ENCODE measurements at regions not wholly inside any gene's neighbourhood (a gene's known extent, or its start where the extent isn't known, plus 50 kb on each side); places are given as distances from the start of the nearest gene placed in this dataset.

DNA sequence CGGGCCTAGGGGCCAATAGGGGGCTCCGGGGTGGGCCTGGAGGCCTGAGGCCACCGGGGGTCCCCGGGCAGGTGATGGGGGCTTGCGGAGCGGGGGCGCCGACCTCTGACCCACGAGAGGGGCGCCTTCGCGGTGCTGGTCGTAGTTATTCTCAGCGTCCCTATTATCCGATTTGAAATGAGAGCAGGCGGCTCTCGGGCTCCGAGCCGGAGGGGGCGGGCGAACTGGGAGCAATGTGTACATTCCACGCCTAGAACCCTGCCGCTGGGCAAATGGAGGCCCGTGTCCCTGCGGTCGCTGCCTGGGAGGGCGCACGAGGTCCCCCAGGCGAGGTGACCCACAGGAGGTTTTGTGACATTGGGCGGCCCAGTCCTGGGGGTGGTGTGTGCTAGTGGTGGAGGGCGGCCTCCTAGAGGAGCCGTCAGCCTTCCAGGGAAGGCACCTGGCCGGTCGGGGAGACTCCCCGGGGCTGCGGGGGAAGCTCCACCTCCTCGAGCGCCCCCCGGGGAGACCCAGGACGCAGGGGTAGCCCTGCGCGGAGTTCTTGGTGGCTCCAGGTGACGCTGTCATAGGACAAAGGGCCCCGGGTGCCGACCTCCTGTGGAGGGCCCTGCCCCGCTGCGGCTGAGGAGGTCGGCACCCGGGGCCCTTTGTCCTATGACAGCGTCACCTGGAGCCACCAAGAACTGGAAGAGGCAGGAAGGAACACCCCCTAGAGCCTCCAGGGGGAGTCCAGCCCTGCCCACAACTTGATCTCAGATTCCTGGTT lies 102.6 kb upstream of the PRKX start (continued):
- TF ChIP-seq, protein P1, sequence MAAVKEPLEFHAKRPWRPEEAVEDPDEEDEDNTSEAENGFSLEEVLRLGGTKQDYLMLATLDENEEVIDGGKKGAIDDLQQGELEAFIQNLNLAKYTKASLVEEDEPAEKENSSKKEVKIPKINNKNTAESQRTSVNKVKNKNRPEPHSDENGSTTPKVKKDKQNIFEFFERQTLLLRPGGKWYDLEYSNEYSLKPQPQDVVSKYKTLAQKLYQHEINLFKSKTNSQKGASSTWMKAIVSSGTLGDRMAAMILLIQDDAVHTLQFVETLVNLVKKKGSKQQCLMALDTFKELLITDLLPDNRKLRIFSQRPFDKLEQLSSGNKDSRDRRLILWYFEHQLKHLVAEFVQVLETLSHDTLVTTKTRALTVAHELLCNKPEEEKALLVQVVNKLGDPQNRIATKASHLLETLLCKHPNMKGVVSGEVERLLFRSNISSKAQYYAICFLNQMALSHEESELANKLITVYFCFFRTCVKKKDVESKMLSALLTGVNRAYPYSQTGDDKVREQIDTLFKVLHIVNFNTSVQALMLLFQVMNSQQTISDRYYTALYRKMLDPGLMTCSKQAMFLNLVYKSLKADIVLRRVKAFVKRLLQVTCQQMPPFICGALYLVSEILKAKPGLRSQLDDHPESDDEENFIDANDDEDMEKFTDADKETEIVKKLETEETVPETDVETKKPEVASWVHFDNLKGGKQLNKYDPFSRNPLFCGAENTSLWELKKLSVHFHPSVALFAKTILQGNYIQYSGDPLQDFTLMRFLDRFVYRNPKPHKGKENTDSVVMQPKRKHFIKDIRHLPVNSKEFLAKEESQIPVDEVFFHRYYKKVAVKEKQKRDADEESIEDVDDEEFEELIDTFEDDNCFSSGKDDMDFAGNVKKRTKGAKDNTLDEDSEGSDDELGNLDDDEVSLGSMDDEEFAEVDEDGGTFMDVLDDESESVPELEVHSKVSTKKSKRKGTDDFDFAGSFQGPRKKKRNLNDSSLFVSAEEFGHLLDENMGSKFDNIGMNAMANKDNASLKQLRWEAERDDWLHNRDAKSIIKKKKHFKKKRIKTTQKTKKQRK (IDR thresholded peaks at IDR 0.05; ENCODE audit: borderline replicate concordance, low read depth, low read length), result no peak
- TF ChIP-seq, protein P2, sequence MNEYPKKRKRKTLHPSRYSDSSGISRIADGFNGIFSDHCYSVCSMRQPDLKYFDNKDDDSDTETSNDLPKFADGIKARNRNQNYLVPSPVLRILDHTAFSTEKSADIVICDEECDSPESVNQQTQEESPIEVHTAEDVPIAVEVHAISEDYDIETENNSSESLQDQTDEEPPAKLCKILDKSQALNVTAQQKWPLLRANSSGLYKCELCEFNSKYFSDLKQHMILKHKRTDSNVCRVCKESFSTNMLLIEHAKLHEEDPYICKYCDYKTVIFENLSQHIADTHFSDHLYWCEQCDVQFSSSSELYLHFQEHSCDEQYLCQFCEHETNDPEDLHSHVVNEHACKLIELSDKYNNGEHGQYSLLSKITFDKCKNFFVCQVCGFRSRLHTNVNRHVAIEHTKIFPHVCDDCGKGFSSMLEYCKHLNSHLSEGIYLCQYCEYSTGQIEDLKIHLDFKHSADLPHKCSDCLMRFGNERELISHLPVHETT (CRISPR knock-in tag; conservative IDR thresholded peaks at IDR 0.05 in 1 of 2, IDR thresholded peaks at IDR 0.05 in 1 of 2), result no peak
- TF ChIP-seq SLC30A9 (CRISPR knock-in tag; IDR thresholded peaks at IDR 0.05), result no peak
- TF ChIP-seq, protein P3, sequence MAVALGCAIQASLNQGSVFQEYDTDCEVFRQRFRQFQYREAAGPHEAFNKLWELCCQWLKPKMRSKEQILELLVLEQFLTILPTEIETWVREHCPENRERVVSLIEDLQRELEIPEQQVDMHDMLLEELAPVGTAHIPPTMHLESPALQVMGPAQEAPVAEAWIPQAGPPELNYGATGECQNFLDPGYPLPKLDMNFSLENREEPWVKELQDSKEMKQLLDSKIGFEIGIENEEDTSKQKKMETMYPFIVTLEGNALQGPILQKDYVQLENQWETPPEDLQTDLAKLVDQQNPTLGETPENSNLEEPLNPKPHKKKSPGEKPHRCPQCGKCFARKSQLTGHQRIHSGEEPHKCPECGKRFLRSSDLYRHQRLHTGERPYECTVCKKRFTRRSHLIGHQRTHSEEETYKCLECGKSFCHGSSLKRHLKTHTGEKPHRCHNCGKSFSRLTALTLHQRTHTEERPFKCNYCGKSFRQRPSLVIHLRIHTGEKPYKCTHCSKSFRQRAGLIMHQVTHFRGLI (CRISPR knock-in tag; IDR thresholded peaks at IDR 0.05), result no peak
- TF ChIP-seq TCFL5 (CRISPR knock-in tag; conservative IDR thresholded peaks at IDR 0.05), result no peak
- no peak for TF ChIP-seq BMI1 (IDR thresholded peaks at IDR 0.05; ENCODE audit: low read length)
- no peak; the same call in 1 of the 2 replicates for TF ChIP-seq POLR2AphosphoS5 (IDR thresholded peaks at IDR 0.05; ENCODE audit: control insufficient read depth, insufficient read depth, low read depth, low read length)
- no peak for TF ChIP-seq RBM14 (IDR thresholded peaks at IDR 0.05; ENCODE audit: borderline replicate concordance, insufficient read depth, low read depth, low read length)
- TF ChIP-seq KDM2B (CRISPR knock-in tag; IDR thresholded peaks at IDR 0.05), result no peak
- no peak for TF ChIP-seq ETV6 (IDR thresholded peaks at IDR 0.05; ENCODE audit: borderline replicate concordance in 1 of 2, low read depth in 2 of 2, low read length in 1 of 2)
- TF ChIP-seq ETV6 (CRISPR knock-in tag; IDR thresholded peaks at IDR 0.05; ENCODE audit: borderline replicate concordance), result no peak
- TF ChIP-seq ARID1B (IDR thresholded peaks at IDR 0.05), result no peak
- TF ChIP-seq, protein P4, sequence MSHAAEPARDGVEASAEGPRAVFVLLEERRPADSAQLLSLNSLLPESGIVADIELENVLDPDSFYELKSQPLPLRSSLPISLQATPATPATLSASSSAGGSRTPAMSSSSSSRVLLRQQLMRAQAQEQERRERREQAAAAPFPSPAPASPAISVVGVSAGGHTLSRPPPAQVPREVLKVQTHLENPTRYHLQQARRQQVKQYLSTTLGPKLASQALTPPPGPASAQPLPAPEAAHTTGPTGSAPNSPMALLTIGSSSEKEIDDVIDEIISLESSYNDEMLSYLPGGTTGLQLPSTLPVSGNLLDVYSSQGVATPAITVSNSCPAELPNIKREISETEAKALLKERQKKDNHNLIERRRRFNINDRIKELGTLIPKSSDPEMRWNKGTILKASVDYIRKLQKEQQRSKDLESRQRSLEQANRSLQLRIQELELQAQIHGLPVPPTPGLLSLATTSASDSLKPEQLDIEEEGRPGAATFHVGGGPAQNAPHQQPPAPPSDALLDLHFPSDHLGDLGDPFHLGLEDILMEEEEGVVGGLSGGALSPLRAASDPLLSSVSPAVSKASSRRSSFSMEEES (CRISPR knock-in tag; IDR thresholded peaks at IDR 0.05), result no peak
- TF ChIP-seq TSHZ1 (CRISPR knock-in tag; IDR thresholded peaks at IDR 0.05), result no peak
